GM23338 (cell line): ENCODE measurements at regions not wholly inside any gene's neighbourhood (a gene's known extent, or its start where the extent isn't known, plus 50 kb on each side); places are given as distances from the start of the nearest gene placed in this dataset.

Experiments used
- ATAC-seq: fragments of 200-7000 bp; cut with Tn5 transposase; 3 replicates; pipeline ENCODE4 v1.9.1; 2020
- DNase-seq: peaks from one replicate; pipeline ENCODE4 v3.0.0-alpha.2; 2015; ENCODE audit warnings: low spot score
- H2AFZ ChIP-seq: fragments of 200-600 bp; sonication (generic); 2 replicates; pipeline ENCODE4 v1.8.0; 2016; ENCODE audit warnings: antibody characterized with exemption, mild to moderate bottlenecking, moderate library complexity
- H3F3A ChIP-seq: fragments of 200-600 bp; sonication (generic); replicated peaks from 2 replicates; pipeline ENCODE4 v1.8.0; 2017; ENCODE audit warnings: antibody characterized with exemption, mixed run types, low read depth
- H3K27ac ChIP-seq: fragments of 200-600 bp; sonication (generic); 2 replicates; pipeline ENCODE4 v1.6.1; 2016; ENCODE audit warnings: low read depth
- H3K27me3 ChIP-seq: fragments of 200-600 bp; sonication (generic); 2 replicates; pipeline ENCODE4 v1.8.0; 2016; ENCODE audit warnings: mild to moderate bottlenecking, mixed run types, moderate library complexity; ENCODE audit not compliant: insufficient read depth
- H3K36me3 ChIP-seq: fragments of 200-600 bp; sonication (generic); 2 replicates; pipeline ENCODE4 v1.8.0; 2016; ENCODE audit warnings: mild to moderate bottlenecking; ENCODE audit not compliant: insufficient read depth
- H3K4me1 ChIP-seq: fragments of 200-600 bp; sonication (generic); 2 replicates; pipeline ENCODE4 v1.8.0; 2016; ENCODE audit warnings: mild to moderate bottlenecking, moderate library complexity; ENCODE audit not compliant: insufficient read depth
- H3K4me2 ChIP-seq: fragments of 200-600 bp; sonication (generic); 2 replicates; pipeline ENCODE4 v1.7.1; 2017; ENCODE audit warnings: mixed run types
- H3K4me3 ChIP-seq: fragments of 200-600 bp; sonication (generic); 2 replicates; pipeline ENCODE4 v1.6.1; 2016; ENCODE audit warnings: mixed run types
- H3K79me2 ChIP-seq: fragments of 200-600 bp; sonication (generic); replicated peaks from 2 replicates; pipeline ENCODE4 v1.8.0; 2017; ENCODE audit warnings: mild to moderate bottlenecking; ENCODE audit not compliant: insufficient read depth
- H3K9me2 ChIP-seq: fragments of 200-600 bp; sonication (generic); 2 replicates; pipeline ENCODE4 v1.8.0; 2017; ENCODE audit not compliant: insufficient read depth
- H4K20me1 ChIP-seq: fragments of 200-600 bp; sonication (generic); replicated peaks from 2 replicates; pipeline ENCODE4 v1.8.0; 2017; ENCODE audit warnings: mild to moderate bottlenecking; ENCODE audit not compliant: insufficient read depth
- H3K27ac Mint-ChIP-seq: 2 replicates; pipeline ENCODE4 v1.8.0; 2020; ENCODE audit warnings: inconsistent platforms, mild to moderate bottlenecking, moderate library complexity, mixed read lengths
- H3K27me3 Mint-ChIP-seq: 3 replicates; pipeline ENCODE4 v1.8.0; 2022; ENCODE audit warnings: low read depth, mild to moderate bottlenecking, moderate library complexity, mixed read lengths, inconsistent platforms; ENCODE audit not compliant: insufficient read depth, poor library complexity
- H3K36me3 Mint-ChIP-seq: 3 replicates; pipeline ENCODE4 v1.8.0; 2021; ENCODE audit warnings: low read depth, mild to moderate bottlenecking, inconsistent platforms, moderate library complexity, mixed read lengths
- H3K4me1 Mint-ChIP-seq: 3 replicates; pipeline ENCODE4 v1.8.0; 2020; ENCODE audit warnings: mild to moderate bottlenecking, inconsistent platforms, mixed read lengths
- H3K4me3 Mint-ChIP-seq: 3 replicates; pipeline ENCODE4 v1.8.0; 2021; ENCODE audit warnings: moderate library complexity, mild to moderate bottlenecking, inconsistent platforms, mixed read lengths
- H3K9me3 Mint-ChIP-seq: 3 replicates; pipeline ENCODE4 v1.8.0; 2020; ENCODE audit warnings: moderate library complexity, mild to moderate bottlenecking, inconsistent platforms, mixed read lengths
- CREB1 ChIP-seq: fragments of 250-450 bp; sonication (Bioruptor Pico); IDR thresholded peaks from 2 replicates; pipeline ENCODE4 v1.5.0; 2020; ENCODE audit warnings: low read depth, mild to moderate bottlenecking, moderate library complexity
- EZH2 ChIP-seq: fragments of 200-600 bp; sonication (generic); IDR thresholded peaks from one replicate; pipeline ENCODE4 v1.8.0; 2017; ENCODE audit warnings: antibody characterized with exemption, mild to moderate bottlenecking, low read depth; ENCODE audit not compliant: unreplicated experiment
- EZH2phosphoT487 ChIP-seq: fragments of 200-600 bp; sonication (generic); IDR thresholded peaks from one replicate; pipeline ENCODE4 v1.8.1; 2018; ENCODE audit warnings: antibody characterized with exemption; ENCODE audit not compliant: unreplicated experiment
- JUNB ChIP-seq: IDR thresholded peaks from one replicate; pipeline ENCODE4 v1.6.1; 2016; ENCODE audit warnings: antibody characterized with exemption; ENCODE audit not compliant: unreplicated experiment
- NANOG ChIP-seq: IDR thresholded peaks from 2 replicates; pipeline ENCODE4 v1.6.1; 2016; ENCODE audit warnings: antibody characterized with exemption, borderline replicate concordance
- POLR2AphosphoS5 ChIP-seq: IDR thresholded peaks from 2 replicates; pipeline ENCODE4 v1.6.1; 2016; ENCODE audit warnings: antibody characterized with exemption, low read depth
- STAT1 ChIP-seq: IDR thresholded peaks from one replicate; pipeline ENCODE4 v1.6.1; 2016; ENCODE audit warnings: antibody characterized with exemption; ENCODE audit not compliant: unreplicated experiment
- ZNF114 ChIP-seq: fragments of 250-450 bp; sonication (Bioruptor Pico); IDR thresholded peaks from 2 replicates; pipeline ENCODE4 v1.5.0; 2020; ENCODE audit warnings: mild to moderate bottlenecking, moderate library complexity
- ZNF331 ChIP-seq: fragments of 250-450 bp; sonication (Bioruptor Pico); IDR thresholded peaks from 2 replicates; pipeline ENCODE4 v1.5.0; 2020; ENCODE audit warnings: low read depth, mild to moderate bottlenecking, moderate library complexity
- TF ChIP-seq, protein P1 (sequence below): IDR thresholded peaks from one replicate; pipeline ENCODE4 v1.6.1; 2018; ENCODE audit warnings: antibody characterized with exemption; ENCODE audit not compliant: unreplicated experiment
- TF ChIP-seq, protein P2 (sequence below), 2 experiments: fragments of 200-600 bp in 1 of 2; sonication (generic) in 1 of 2; conservative IDR thresholded peaks; 2 replicates each; pipeline versions ENCODE4 v1.5.1 to v1.6.1; 2016 to 2017; ENCODE audit warnings: antibody characterized with exemption in 2 of 2, low read depth in 2 of 2, mild to moderate bottlenecking in 2 of 2, moderate library complexity in 1 of 2
- TF ChIP-seq, protein P3 (sequence below): IDR thresholded peaks from 2 replicates; pipeline ENCODE4 v1.6.1; 2016; ENCODE audit warnings: antibody characterized with exemption
- TF ChIP-seq, protein P4 (sequence below): fragments of 250-450 bp; sonication (Bioruptor Pico); IDR thresholded peaks from 2 replicates; pipeline ENCODE4 v1.5.0; 2020; ENCODE audit warnings: mild to moderate bottlenecking, moderate library complexity

DNA sequence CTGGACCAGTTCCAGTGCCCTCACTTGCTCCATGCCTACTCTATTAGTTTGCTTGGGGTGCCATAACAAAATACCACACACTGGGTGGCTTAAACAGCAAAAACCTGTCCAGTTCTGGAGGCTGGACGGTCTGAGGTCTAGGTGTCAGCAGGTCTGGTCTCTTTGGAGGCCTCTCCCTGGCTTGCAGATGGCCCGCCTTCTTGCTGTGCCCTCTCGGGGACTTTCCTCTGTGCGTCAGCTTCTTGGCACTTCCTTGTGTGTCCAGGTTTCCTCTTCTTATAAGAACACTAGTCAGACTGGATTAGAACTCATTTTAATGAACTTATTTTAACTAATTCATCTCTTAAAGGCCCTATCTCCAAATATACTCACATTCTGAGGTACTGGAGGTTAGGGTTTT lies 97.2 kb downstream of the CARTPT start:
- TF ChIP-seq ZNF331, result no peak
- TF ChIP-seq EZH2phosphoT487, result no peak
- TF ChIP-seq, protein P1, sequence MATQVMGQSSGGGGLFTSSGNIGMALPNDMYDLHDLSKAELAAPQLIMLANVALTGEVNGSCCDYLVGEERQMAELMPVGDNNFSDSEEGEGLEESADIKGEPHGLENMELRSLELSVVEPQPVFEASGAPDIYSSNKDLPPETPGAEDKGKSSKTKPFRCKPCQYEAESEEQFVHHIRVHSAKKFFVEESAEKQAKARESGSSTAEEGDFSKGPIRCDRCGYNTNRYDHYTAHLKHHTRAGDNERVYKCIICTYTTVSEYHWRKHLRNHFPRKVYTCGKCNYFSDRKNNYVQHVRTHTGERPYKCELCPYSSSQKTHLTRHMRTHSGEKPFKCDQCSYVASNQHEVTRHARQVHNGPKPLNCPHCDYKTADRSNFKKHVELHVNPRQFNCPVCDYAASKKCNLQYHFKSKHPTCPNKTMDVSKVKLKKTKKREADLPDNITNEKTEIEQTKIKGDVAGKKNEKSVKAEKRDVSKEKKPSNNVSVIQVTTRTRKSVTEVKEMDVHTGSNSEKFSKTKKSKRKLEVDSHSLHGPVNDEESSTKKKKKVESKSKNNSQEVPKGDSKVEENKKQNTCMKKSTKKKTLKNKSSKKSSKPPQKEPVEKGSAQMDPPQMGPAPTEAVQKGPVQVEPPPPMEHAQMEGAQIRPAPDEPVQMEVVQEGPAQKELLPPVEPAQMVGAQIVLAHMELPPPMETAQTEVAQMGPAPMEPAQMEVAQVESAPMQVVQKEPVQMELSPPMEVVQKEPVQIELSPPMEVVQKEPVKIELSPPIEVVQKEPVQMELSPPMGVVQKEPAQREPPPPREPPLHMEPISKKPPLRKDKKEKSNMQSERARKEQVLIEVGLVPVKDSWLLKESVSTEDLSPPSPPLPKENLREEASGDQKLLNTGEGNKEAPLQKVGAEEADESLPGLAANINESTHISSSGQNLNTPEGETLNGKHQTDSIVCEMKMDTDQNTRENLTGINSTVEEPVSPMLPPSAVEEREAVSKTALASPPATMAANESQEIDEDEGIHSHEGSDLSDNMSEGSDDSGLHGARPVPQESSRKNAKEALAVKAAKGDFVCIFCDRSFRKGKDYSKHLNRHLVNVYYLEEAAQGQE, result no peak
- no peak for TF ChIP-seq STAT1
- TF ChIP-seq CREB1 (CRISPR knock-in tag), result no peak
- TF ChIP-seq EZH2, result no peak
- TF ChIP-seq, protein P2, sequence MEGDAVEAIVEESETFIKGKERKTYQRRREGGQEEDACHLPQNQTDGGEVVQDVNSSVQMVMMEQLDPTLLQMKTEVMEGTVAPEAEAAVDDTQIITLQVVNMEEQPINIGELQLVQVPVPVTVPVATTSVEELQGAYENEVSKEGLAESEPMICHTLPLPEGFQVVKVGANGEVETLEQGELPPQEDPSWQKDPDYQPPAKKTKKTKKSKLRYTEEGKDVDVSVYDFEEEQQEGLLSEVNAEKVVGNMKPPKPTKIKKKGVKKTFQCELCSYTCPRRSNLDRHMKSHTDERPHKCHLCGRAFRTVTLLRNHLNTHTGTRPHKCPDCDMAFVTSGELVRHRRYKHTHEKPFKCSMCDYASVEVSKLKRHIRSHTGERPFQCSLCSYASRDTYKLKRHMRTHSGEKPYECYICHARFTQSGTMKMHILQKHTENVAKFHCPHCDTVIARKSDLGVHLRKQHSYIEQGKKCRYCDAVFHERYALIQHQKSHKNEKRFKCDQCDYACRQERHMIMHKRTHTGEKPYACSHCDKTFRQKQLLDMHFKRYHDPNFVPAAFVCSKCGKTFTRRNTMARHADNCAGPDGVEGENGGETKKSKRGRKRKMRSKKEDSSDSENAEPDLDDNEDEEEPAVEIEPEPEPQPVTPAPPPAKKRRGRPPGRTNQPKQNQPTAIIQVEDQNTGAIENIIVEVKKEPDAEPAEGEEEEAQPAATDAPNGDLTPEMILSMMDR (conservative IDR thresholded peaks at IDR 0.05; ENCODE audit: low read depth in 2 of 2), result no peak
- TF ChIP-seq NANOG, result no peak
- TF ChIP-seq, protein P3, sequence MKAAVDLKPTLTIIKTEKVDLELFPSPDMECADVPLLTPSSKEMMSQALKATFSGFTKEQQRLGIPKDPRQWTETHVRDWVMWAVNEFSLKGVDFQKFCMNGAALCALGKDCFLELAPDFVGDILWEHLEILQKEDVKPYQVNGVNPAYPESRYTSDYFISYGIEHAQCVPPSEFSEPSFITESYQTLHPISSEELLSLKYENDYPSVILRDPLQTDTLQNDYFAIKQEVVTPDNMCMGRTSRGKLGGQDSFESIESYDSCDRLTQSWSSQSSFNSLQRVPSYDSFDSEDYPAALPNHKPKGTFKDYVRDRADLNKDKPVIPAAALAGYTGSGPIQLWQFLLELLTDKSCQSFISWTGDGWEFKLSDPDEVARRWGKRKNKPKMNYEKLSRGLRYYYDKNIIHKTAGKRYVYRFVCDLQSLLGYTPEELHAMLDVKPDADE, result no peak
- no peak for TF ChIP-seq JUNB
- TF ChIP-seq ZNF114 (CRISPR knock-in tag), result no peak
- TF ChIP-seq, protein P4, sequence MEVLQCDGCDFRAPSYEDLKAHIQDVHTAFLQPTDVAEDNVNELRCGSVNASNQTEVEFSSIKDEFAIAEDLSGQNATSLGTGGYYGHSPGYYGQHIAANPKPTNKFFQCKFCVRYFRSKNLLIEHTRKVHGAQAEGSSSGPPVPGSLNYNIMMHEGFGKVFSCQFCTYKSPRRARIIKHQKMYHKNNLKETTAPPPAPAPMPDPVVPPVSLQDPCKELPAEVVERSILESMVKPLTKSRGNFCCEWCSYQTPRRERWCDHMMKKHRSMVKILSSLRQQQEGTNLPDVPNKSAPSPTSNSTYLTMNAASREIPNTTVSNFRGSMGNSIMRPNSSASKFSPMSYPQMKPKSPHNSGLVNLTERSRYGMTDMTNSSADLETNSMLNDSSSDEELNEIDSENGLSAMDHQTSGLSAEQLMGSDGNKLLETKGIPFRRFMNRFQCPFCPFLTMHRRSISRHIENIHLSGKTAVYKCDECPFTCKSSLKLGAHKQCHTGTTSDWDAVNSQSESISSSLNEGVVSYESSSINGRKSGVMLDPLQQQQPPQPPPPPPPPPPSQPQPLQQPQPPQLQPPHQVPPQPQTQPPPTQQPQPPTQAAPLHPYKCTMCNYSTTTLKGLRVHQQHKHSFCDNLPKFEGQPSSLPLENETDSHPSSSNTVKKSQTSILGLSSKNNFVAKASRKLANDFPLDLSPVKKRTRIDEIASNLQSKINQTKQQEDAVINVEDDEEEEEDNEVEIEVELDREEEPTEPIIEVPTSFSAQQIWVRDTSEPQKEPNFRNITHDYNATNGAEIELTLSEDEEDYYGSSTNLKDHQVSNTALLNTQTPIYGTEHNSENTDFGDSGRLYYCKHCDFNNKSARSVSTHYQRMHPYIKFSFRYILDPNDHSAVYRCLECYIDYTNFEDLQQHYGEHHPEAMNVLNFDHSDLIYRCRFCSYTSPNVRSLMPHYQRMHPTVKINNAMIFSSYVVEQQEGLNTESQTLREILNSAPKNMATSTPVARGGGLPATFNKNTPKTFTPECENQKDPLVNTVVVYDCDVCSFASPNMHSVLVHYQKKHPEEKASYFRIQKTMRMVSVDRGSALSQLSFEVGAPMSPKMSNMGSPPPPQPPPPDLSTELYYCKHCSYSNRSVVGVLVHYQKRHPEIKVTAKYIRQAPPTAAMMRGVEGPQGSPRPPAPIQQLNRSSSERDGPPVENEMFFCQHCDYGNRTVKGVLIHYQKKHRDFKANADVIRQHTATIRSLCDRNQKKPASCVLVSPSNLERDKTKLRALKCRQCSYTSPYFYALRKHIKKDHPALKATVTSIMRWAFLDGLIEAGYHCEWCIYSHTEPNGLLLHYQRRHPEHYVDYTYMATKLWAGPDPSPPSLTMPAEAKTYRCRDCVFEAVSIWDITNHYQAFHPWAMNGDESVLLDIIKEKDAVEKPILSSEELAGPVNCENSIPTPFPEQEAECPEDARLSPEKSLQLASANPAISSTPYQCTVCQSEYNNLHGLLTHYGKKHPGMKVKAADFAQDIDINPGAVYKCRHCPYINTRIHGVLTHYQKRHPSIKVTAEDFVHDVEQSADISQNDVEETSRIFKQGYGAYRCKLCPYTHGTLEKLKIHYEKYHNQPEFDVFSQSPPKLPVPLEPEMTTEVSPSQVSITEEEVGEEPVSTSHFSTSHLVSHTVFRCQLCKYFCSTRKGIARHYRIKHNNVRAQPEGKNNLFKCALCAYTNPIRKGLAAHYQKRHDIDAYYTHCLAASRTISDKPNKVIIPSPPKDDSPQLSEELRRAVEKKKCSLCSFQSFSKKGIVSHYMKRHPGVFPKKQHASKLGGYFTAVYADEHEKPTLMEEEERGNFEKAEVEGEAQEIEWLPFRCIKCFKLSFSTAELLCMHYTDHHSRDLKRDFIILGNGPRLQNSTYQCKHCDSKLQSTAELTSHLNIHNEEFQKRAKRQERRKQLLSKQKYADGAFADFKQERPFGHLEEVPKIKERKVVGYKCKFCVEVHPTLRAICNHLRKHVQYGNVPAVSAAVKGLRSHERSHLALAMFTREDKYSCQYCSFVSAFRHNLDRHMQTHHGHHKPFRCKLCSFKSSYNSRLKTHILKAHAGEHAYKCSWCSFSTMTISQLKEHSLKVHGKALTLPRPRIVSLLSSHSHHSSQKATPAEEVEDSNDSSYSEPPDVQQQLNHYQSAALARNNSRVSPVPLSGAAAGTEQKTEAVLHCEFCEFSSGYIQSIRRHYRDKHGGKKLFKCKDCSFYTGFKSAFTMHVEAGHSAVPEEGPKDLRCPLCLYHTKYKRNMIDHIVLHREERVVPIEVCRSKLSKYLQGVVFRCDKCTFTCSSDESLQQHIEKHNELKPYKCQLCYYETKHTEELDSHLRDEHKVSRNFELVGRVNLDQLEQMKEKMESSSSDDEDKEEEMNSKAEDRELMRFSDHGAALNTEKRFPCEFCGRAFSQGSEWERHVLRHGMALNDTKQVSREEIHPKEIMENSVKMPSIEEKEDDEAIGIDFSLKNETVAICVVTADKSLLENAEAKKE (CRISPR knock-in tag), result no peak
- no peak for TF ChIP-seq POLR2AphosphoS5
- H2AFZ ChIP-seq, result no peak overlapping the region
- H3K4me1 ChIP-seq, result no peaks in the 10 kb centered on the region
- H3K9me2 ChIP-seq, result peaks cover 15% of the 10 kb centered on the region; the same call in 1 of the 2 replicates
- Mint-ChIP-seq H3K4me1 (no peaks in the 10 kb centered on the region), H3K4me3 (no peak overlapping the region), H3K36me3 (no peaks in the 10 kb centered on the region), H3K27me3 (peaks cover 2% of the 10 kb centered on the region), H3K9me3 (0 out of 3 replicates have a peak, but pooled peaks cover 3% of the 10 kb centered on the region), H3K27ac (no peak overlapping the region)
- ATAC-seq, result no peak
- no peak overlapping the region for H3K27ac ChIP-seq
- no peaks in the 10 kb centered on the region for H3K36me3 ChIP-seq
- no peak overlapping the region for H3K4me3 ChIP-seq
- H3K79me2 ChIP-seq, result no peaks in the 10 kb centered on the region
- no peak for DNase-seq
- H3K4me2 ChIP-seq, result no peak overlapping the region
- no peaks in the 10 kb centered on the region for H3K27me3 ChIP-seq
- H4K20me1 ChIP-seq, result no peaks in the 10 kb centered on the region
- no peaks in the 10 kb centered on the region for H3F3A ChIP-seq
